Ectodermal cell (in vitro differentiated cells): ENCODE measurements at regions not wholly inside any gene's neighbourhood (a gene's known extent, or its start where the extent isn't known, plus 50 kb on each side); places are given as distances from the start of the nearest gene placed in this dataset.

Source experiments
- H3K27ac ChIP-seq: 2 replicates; pipeline ENCODE4 v1.7.0; 2013; ENCODE audit warnings: mild to moderate bottlenecking, low read depth, low read length; ENCODE audit not compliant: insufficient read depth, poor library complexity, severe bottlenecking
- H3K27me3 ChIP-seq: 2 replicates; pipeline ENCODE4 v1.7.0; 2013; ENCODE audit warnings: mild to moderate bottlenecking, low read length; ENCODE audit not compliant: insufficient read depth, control insufficient read depth, poor library complexity, severe bottlenecking
- H3K36me3 ChIP-seq: one replicate; pipeline ENCODE4 v1.7.0; 2013; ENCODE audit warnings: low read length; ENCODE audit not compliant: control insufficient read depth, insufficient read depth
- H3K4me1 ChIP-seq: one replicate; pipeline ENCODE4 v1.7.0; 2013; ENCODE audit warnings: low read length; ENCODE audit not compliant: control insufficient read depth, insufficient read depth
- H3K4me3 ChIP-seq: 2 replicates; pipeline ENCODE4 v1.7.0; 2013; ENCODE audit warnings: low read depth, low read length, control low read depth; ENCODE audit not compliant: insufficient read depth
- H3K9me3 ChIP-seq: 2 replicates; pipeline ENCODE4 v1.7.0; 2013; ENCODE audit warnings: mild to moderate bottlenecking, low read length, moderate library complexity; ENCODE audit not compliant: control insufficient read depth
- WGBS, 2 experiments: methylation state at CpG; one replicate each; pipeline ENCODE4 v1.1.7; 2013; ENCODE audit warnings: missing lambda C conversion rate in 2 of 2; 5-methylcytosine and 5-hydroxymethylcytosine counted together

- Histone ChIP-seq H3K9me3 (no peaks in the 10 kb centered on the region), H3K27ac (no peak overlapping the region), H3K27me3 (no peaks in the 10 kb centered on the region), H3K4me3 (no peak overlapping the region), H3K36me3 (no peaks in the 10 kb centered on the region), H3K4me1 (no peaks in the 10 kb centered on the region)
- WGBS, 2 experiments, result 100% methylated on average over 1 of the region's 1 CpG
Measured at GRCh38 chr3:178283561-178283960, 252.7 kb upstream of the KCNMB2 start.

GRCh38 chr3:178284181-178284580 is 252.1 kb upstream of the KCNMB2 start:
- no peaks in the 10 kb centered on the region for H3K4me1 ChIP-seq
- 67 to 84% methylated on average over 1 of the region's 1 CpG for WGBS, 2 experiments
- no peak overlapping the region for H3K4me3 ChIP-seq
- no peak overlapping the region for H3K27ac ChIP-seq
- no peaks in the 10 kb centered on the region for H3K27me3 ChIP-seq
- no peaks in the 10 kb centered on the region for H3K36me3 ChIP-seq
- H3K9me3 ChIP-seq, result no peaks in the 10 kb centered on the region

GRCh38 chr3:178288074-178288473 is 248.2 kb upstream of the KCNMB2 start:
- 88 to 95% methylated on average over 5 of the region's 5 CpGs for WGBS, 2 experiments
- Histone ChIP-seq H3K4me3 (no peak overlapping the region), H3K27ac (no peak overlapping the region), H3K9me3 (no peaks in the 10 kb centered on the region), H3K27me3 (no peaks in the 10 kb centered on the region), H3K4me1 (no peaks in the 10 kb centered on the region), H3K36me3 (no peaks in the 10 kb centered on the region)

GRCh38 chr3:178289544-178290160 is 246.6 kb upstream of the KCNMB2 start:
- no peaks in the 10 kb centered on the region for H3K36me3 ChIP-seq
- H3K27ac ChIP-seq, result no peak overlapping the region
- no peaks in the 10 kb centered on the region for H3K27me3 ChIP-seq
- 89 to 95% methylated on average over 5 to 6 of the region's 6 CpGs for WGBS, 2 experiments
- H3K4me3 ChIP-seq, result no peak overlapping the region
- no peaks in the 10 kb centered on the region for H3K4me1 ChIP-seq
- no peaks in the 10 kb centered on the region for H3K9me3 ChIP-seq

GRCh38 chr3:178291574-178292370 is 244.5 kb upstream of the KCNMB2 start:
- H3K27me3 ChIP-seq, result no peaks in the 10 kb centered on the region
- H3K27ac ChIP-seq, result no peak overlapping the region
- H3K9me3 ChIP-seq, result no peaks in the 10 kb centered on the region
- 60 to 79% methylated on average over 3 to 7 of the region's 7 CpGs for WGBS, 2 experiments
- no peaks in the 10 kb centered on the region for H3K4me1 ChIP-seq
- no peak overlapping the region for H3K4me3 ChIP-seq
- no peaks in the 10 kb centered on the region for H3K36me3 ChIP-seq

GRCh38 chr3:178295292-178295912 is 240.8 kb upstream of the KCNMB2 start:
- WGBS, 2 experiments, result 92 to 98% methylated on average over 1 to 2 of the region's 2 CpGs
- Histone ChIP-seq H3K4me1 (no peaks in the 10 kb centered on the region), H3K9me3 (no peaks in the 10 kb centered on the region), H3K36me3 (no peaks in the 10 kb centered on the region), H3K4me3 (no peak overlapping the region), H3K27me3 (no peaks in the 10 kb centered on the region), H3K27ac (no peak overlapping the region)

- WGBS, 2 experiments, result 88 to 100% methylated on average over 1 of the region's 1 CpG
- Histone ChIP-seq H3K27ac (no peak overlapping the region), H3K9me3 (no peaks in the 10 kb centered on the region), H3K4me1 (no peaks in the 10 kb centered on the region), H3K4me3 (no peak overlapping the region), H3K27me3 (no peaks in the 10 kb centered on the region), H3K36me3 (no peaks in the 10 kb centered on the region)
Measured at GRCh38 chr3:178297199-178297598, 239.0 kb upstream of the KCNMB2 start.

GRCh38 chr3:178297740-178298139 is 238.5 kb upstream of the KCNMB2 start:
- no peaks in the 10 kb centered on the region for H3K27me3 ChIP-seq
- no peaks in the 10 kb centered on the region for H3K36me3 ChIP-seq
- no peak overlapping the region for H3K27ac ChIP-seq
- H3K4me3 ChIP-seq, result no peak overlapping the region
- no peaks in the 10 kb centered on the region for H3K9me3 ChIP-seq
- H3K4me1 ChIP-seq, result no peaks in the 10 kb centered on the region
- 92 to 93% methylated on average over 8 of the region's 8 CpGs for WGBS, 2 experiments

- Histone ChIP-seq H3K9me3 (no peaks in the 10 kb centered on the region), H3K4me1 (no peaks in the 10 kb centered on the region), H3K27ac (no peak overlapping the region), H3K4me3 (no peak overlapping the region), H3K27me3 (no peaks in the 10 kb centered on the region), H3K36me3 (no peaks in the 10 kb centered on the region)
- WGBS, 2 experiments, result 83 to 86% methylated on average over 3 of the region's 4 CpGs
Measured at GRCh38 chr3:178300441-178300959, 235.7 kb upstream of the KCNMB2 start.
